ENCODE measurements at regions not wholly inside any gene's neighbourhood (a gene's known extent, or its start where the extent isn't known, plus 50 kb on each side); places are given as distances from the start of the nearest gene placed in this dataset.

DNA sequence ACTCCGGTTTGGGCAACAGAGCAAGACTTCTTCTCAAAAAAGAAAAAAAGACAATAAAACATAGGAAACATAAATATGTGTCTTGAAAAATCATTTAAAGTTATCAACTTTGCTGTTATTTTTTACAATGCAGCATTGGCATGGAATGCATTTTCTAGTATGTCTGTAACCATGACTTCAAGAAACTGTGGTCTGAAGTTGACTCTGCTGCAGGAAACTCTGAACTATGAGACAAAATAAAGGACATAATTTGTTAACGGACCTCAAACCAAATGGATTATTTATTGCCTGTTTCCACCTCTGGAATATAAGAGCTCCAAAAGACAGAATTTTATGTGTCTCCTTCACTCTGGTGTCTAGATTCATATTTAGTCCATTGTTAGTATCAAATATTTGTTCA lies 79.1 kb downstream of the TRIB2 start:
- no peak for ATAC-seq
- Mint-ChIP-seq H3K4me1 (no peaks in the 10 kb centered on the region), H3K4me3 (no peak overlapping the region), H3K36me3 (ENCODE audit: low read depth) (peaks cover 2% of the 10 kb centered on the region), H3K27me3 (no peaks in the 10 kb centered on the region), H3K27ac (no peak overlapping the region)
- DNase-seq = no peak
- no peaks in the 10 kb centered on the region for H3K9me3 ChIP-seq (ENCODE audit: control insufficient read depth, low read length, poor library complexity, severe bottlenecking)

DNA sequence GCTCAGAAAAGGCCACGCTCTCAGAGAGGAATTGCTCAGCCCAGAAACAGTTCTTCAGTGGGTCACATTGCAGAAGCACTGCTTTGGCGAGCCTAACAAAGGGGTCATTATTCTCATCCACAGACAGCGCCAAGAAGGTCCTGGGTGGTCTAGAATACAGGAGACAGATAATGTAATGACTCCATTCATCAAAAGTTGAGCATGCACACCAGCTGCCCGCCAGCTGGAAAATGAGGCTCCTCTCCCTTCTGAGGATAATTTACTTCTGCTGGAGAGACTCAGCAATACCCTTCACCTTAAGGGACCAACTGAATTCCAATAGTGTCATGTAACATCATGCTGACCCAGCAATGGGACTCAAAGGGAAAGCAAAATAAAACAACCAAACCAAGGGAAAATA lies 79.9 kb downstream of the TRIB2 start:
- Mint-ChIP-seq H3K27me3 (no peaks in the 10 kb centered on the region), H3K36me3 (ENCODE audit: low read depth) (peaks cover 2% of the 10 kb centered on the region)

DNA sequence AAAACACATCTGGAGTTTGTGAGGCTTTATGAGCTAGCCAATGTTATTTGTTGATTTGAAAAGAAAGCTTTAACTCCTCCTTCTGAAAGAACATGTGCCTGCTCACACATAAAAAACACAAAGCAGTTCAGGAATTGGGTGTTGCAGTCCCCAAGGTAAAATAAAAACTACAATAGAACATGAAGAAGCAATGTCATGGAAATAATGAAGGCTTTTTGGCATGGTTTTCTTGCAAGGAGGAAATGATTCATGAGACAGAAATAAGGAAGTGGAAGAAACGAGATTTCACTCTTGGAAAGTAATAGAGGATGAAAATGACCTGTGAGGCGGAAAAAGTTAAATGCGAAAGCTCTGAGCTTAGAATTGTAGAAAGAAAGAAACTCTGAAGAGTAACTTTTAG lies 81.1 kb downstream of the TRIB2 start:
- Mint-ChIP-seq H3K27ac (no peak overlapping the region), H3K4me1 (no peaks in the 10 kb centered on the region), H3K27me3 (no peaks in the 10 kb centered on the region), H3K36me3 (ENCODE audit: low read depth) (peaks cover 2% of the 10 kb centered on the region), H3K4me3 (no peak overlapping the region)
- H3K9me3 ChIP-seq (ENCODE audit: control insufficient read depth, low read length, poor library complexity, severe bottlenecking) = no peaks in the 10 kb centered on the region
- no peak for ATAC-seq
- DNase-seq = no peak

More for the DNA sequence above, 79.9 kb downstream of the TRIB2 start:
- Mint-ChIP-seq H3K27ac (no peak overlapping the region), H3K4me1 (no peaks in the 10 kb centered on the region), H3K4me3 (no peak overlapping the region)
- no peak for ATAC-seq
- no peaks in the 10 kb centered on the region for H3K9me3 ChIP-seq (ENCODE audit: control insufficient read depth, low read length, poor library complexity, severe bottlenecking)
- DNase-seq = no peak

DNA sequence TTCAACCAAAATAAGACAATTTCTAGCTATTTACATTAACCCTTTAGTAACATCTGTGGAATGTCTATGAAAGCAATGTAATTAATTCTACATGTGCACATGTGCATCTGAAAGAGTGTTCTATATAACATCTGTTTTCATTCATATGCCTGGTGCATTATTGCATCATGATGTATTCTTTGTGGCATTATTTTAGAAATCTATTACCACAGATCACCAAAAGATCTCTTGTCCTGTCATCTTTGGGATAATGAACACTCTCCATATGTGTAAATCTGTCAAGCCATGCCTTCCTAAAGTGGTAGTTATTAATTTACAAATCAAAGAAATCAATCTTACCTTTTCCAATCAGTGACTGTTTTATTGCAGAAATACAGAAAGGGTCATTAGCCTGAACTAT lies 86.9 kb downstream of the TRIB2 start:
- Mint-ChIP-seq H3K4me3 (no peak overlapping the region), H3K36me3 (ENCODE audit: low read depth) (no peaks in the 10 kb centered on the region), H3K27ac (no peak overlapping the region), H3K27me3 (no peaks in the 10 kb centered on the region), H3K4me1 (peaks cover 3% of the 10 kb centered on the region)
- DNase-seq (no peak), ATAC-seq (no peak)
- H3K9me3 ChIP-seq (ENCODE audit: control insufficient read depth, low read length, poor library complexity, severe bottlenecking) = no peaks in the 10 kb centered on the region

DNA sequence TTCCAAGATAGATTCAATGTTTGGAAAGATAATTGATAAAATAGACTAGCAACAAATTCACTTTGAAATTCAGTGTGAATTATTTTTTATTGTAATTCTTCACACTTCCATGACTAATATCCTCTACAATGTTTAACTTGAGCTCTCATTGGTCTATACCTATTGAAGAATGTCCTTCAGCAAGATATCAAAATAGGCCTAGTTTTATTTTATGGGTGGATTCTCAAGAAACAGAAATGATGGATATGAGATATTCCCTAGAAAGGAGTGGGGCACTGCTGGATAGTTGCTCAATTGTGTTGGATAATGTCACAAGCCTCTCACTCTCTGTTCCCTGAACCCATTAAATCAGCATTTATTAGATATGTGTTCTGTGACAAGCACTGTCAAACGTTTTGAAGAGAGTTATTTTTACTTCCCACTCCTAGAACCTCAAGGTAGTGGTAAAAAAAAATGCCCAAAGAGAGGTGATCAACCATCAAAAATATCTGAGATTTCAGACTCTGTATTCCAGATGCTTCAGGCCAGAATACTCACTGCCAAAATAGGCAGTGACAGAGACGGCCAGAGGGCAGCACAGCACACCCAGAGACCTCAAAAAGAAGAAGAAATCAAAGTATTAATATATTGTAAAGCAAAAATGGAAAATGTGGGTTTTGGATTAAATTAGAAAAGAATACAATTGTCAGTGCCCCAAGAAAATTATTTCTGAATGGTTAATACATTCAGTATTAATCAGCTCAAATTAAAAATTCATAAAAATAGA lies 87.5 kb downstream of the TRIB2 start:
- no peak overlapping the region for H3K4me3 Mint-ChIP-seq
- DNase-seq (no peak), ATAC-seq (no peak)
- H3K27ac Mint-ChIP-seq = no peak overlapping the region
- no peaks in the 10 kb centered on the region for H3K9me3 ChIP-seq (ENCODE audit: control insufficient read depth, low read length, poor library complexity, severe bottlenecking)
- H3K36me3 Mint-ChIP-seq (ENCODE audit: low read depth) = no peaks in the 10 kb centered on the region
- no peaks in the 10 kb centered on the region for H3K27me3 Mint-ChIP-seq
- peaks cover 3% of the 10 kb centered on the region for H3K4me1 Mint-ChIP-seq

DNA sequence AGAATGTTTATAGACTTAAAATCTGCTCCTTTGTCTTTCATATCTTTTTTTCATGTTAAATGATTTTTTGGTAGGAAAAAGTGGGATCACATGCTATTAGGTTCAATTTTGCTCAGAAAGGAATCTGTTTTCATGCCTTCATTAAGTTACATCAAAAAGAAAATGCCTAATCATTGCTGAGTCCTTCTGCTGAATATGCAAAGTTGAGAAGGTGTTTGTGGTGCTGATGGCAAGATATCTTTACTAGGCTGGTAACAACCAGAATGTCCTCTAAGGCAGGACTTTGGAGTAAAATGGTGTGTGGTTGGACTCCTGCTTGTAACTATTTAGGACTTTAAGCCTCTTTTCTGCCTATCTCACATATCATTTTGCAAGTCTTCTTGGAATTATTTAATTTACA lies 88.3 kb downstream of the TRIB2 start:
- Mint-ChIP-seq H3K4me3 (no peak overlapping the region), H3K27ac (no peak overlapping the region), H3K27me3 (peaks cover 5% of the 10 kb centered on the region), H3K4me1 (peaks cover 3% of the 10 kb centered on the region), H3K36me3 (ENCODE audit: low read depth) (no peaks in the 10 kb centered on the region)
- ATAC-seq = no peak
- DNase-seq = no peak
- H3K9me3 ChIP-seq (ENCODE audit: control insufficient read depth, low read length, poor library complexity, severe bottlenecking) = no peaks in the 10 kb centered on the region

DNA sequence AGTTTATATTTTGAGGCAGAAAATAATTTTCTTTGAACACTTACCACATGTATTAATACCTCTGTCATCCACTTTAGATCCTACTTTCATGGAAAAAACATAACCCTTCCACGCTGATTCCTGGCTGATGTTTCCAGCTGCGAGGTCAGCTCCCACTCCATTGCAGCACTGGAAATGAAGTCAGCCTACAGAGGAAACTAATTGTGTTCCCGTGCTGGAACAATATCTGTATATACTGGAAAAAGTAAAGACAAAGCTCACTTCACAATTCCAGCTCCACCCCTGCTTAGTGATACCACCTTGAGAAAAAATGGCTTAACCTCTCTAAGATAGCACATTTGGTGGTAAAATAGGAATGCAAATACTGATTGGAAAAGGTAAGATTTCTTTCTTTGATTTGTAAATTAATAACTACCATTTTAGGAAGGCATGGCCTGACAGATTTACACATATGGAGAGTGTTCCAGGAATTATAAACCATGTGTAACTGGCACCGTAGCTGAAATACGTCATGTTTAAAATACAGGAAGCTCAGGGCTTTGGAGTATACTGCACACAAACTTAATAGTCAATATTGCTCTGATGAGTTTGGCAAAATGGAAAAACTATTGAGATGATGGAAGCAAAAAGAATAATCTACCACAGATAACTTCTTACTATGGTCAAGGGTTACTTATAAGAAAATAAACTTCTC lies 90.0 kb downstream of the TRIB2 start:
- ATAC-seq (no peak), DNase-seq (no peak)
- Mint-ChIP-seq H3K36me3 (ENCODE audit: low read depth) (no peaks in the 10 kb centered on the region), H3K27me3 (peaks cover 5% of the 10 kb centered on the region), H3K4me1 (peaks cover 3% of the 10 kb centered on the region), H3K4me3 (no peak overlapping the region), H3K27ac (no peak overlapping the region)
- no peaks in the 10 kb centered on the region for H3K9me3 ChIP-seq (ENCODE audit: control insufficient read depth, low read length, poor library complexity, severe bottlenecking)

DNA sequence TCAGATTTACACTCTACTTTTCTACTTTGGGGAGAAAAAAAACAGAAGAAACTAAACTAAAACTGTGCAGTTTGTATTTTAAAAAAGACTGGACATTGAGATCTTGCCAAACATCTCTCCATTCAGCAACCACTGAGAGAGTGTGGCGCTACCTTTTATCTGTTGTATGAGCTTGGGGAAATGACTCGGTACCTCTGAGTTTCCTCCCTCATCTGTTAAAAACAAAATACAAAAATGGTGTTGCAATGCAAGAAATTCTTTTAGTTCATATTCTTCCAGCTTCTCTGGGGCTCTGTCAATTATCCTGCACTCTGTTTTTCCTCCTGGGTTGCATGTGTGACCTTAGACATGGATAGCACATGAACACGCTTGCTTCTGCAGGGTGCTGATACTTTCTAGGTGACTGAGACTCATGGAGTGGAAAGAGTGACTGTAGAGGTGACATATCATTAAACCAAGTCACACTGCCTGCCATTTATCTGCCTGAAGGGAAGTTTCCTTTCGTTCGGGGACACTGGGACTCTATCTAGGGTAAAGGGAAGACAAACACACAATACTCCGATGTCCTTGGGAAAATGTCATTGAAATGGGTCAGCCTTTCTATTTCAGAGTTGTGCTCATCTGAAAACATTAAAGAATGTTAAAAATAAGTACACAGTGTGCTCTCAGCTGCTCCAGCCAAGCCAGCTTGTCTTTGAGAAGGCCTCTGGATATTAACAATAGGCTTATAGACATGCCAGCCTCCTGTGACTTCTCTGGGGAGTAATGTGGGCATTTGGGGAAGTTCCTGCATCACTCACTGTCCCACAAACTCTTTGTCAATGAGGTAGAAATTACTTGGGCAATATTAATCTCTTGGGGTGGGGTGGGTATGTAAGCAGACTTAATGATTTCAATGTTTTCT lies 91.4 kb downstream of the TRIB2 start:
- DNase-seq (no peak), ATAC-seq (no peak)
- Mint-ChIP-seq H3K4me3 (no peak overlapping the region), H3K36me3 (ENCODE audit: low read depth) (no peaks in the 10 kb centered on the region), H3K27me3 (peaks cover 5% of the 10 kb centered on the region), H3K27ac (no peak overlapping the region), H3K4me1 (peaks cover 3% of the 10 kb centered on the region)
- no peaks in the 10 kb centered on the region for H3K9me3 ChIP-seq (ENCODE audit: control insufficient read depth, low read length, poor library complexity, severe bottlenecking)

DNA sequence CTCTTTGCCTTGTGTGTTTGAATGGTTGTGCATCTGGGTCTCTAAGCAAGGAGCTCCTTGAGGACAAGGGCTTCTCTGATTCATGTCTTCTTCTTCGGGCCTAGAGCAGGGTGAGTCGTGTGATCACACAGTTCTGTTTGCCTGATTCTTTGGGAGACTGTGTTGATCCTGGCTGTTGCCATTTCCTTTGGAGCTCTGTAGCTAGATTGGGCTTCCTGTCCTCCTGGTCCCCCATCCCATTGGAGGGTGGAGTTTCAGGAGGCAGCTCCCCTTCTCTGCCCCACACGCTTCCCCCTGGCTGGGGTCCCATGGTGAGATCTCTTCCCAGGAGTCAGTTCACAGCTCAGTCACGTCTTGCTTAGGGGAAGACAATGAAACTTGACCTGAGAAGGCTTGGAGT lies 92.8 kb downstream of the TRIB2 start:
- DNase-seq = no peak
- no peak overlapping the region for H3K4me3 Mint-ChIP-seq
- no peaks in the 10 kb centered on the region for H3K36me3 Mint-ChIP-seq (ENCODE audit: low read depth)
- H3K9me3 ChIP-seq (ENCODE audit: control insufficient read depth, low read length, poor library complexity, severe bottlenecking) = no peaks in the 10 kb centered on the region
- H3K4me1 Mint-ChIP-seq = peaks cover 3% of the 10 kb centered on the region
- ATAC-seq = no peak
- peaks cover 5% of the 10 kb centered on the region for H3K27me3 Mint-ChIP-seq
- no peak overlapping the region for H3K27ac Mint-ChIP-seq

DNA sequence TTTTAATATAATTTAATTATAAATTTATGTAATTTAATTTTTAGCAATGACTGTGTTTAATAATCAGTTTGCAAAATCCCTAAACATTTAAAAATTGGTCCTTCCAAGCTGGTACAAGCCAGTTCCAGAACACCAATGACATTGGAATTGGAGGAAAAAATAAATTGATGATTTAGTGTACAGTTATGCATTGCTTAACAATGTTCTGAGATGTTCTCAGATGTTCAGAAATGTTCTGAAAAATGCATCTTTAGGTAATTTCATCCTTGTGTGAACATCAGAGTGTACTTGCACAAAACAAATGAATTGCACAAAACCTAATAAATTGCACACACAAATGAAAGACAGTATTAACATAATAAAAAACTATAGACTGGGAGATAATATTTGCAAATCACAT lies 95.2 kb downstream of the TRIB2 start:
- H3K27ac Mint-ChIP-seq = no peak overlapping the region
- ATAC-seq = no peak
- peaks cover 12% of the 10 kb centered on the region for H3K4me1 Mint-ChIP-seq
- H3K27me3 Mint-ChIP-seq = peaks cover 5% of the 10 kb centered on the region
- no peak for DNase-seq
- no peaks in the 10 kb centered on the region for H3K9me3 ChIP-seq (ENCODE audit: control insufficient read depth, low read length, poor library complexity, severe bottlenecking)
- H3K4me3 Mint-ChIP-seq = no peak overlapping the region
- no peaks in the 10 kb centered on the region for H3K36me3 Mint-ChIP-seq (ENCODE audit: low read depth)

DNA sequence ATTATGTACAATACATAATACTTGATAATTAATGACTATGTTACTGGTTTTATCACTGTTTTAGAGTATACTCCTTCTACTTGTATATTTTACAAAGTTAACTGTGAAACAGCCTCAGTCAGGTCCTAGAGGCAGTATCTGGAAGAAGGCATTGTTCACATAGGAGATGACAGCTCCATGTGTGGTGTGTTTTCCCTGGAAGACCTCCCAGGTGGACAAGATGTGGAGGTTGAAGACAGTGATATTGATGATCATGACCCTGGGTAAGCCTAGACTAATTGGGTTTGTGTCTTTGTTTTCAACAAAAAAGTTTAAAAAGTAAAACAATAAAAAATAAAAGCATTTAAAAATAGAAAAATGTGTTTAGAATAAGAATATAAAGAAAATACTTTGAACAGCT lies 96.4 kb downstream of the TRIB2 start:
- Mint-ChIP-seq H3K36me3 (ENCODE audit: low read depth) (no peaks in the 10 kb centered on the region), H3K4me1 (peaks cover 22% of the 10 kb centered on the region), H3K4me3 (no peak overlapping the region), H3K27ac (no peak overlapping the region), H3K27me3 (peaks cover 5% of the 10 kb centered on the region)
- ATAC-seq (no peak), DNase-seq (no peak)
- no peaks in the 10 kb centered on the region for H3K9me3 ChIP-seq (ENCODE audit: control insufficient read depth, low read length, poor library complexity, severe bottlenecking)

DNA sequence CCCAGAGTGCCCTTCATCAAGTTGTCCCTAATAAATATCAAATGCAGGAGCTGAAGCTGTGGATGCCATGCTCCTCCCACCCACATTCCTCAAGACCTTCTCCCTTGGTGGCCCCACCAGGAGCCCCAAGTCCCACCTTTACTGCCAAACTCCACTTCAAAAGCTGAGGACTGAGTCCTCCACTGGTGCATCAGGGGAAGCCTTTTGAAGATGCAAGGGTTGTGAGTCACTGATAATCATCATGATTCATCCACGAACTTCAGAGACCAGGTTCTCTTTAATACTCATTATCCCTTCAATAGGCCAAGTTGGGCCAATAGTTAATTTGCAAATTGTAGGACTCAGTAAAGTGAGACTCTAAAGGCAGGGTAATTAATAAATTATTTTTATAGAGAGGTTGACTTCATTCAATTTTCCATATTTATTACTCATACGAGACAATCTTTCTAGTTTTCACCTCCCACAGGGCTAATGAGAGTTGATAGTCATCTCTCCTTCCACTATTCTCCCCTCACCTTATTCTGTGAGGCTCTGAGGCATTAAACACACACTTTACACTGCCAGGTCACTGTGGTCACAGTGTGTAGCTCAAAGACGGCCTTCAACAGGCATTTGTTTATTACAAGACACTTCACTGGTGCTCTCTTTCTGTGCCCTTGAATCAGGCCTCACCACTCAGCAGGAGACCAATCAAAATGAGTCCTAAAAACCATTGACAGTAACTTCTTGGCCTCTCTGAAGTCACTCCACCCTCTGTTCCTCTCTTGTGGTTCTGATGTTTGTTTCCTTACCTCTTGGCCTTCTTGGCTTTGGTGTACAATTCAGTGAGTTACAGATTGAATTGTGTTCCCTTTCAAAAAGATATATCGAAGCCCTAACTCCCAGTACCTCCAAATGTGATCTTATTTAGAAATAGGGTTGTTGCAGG lies 99.9 kb downstream of the TRIB2 start:
- peak; percentile 48 for ATAC-seq
- H3K27me3 Mint-ChIP-seq = no peaks in the 10 kb centered on the region
- no peaks in the 10 kb centered on the region for H3K36me3 Mint-ChIP-seq (ENCODE audit: low read depth)
- no peaks in the 10 kb centered on the region for H3K9me3 ChIP-seq (ENCODE audit: control insufficient read depth, low read length, poor library complexity, severe bottlenecking)
- peak overlapping the region; percentile 43 for H3K4me3 Mint-ChIP-seq
- DNase-seq = no peak
- H3K27ac Mint-ChIP-seq = peak overlapping the region; percentile 51
- peaks cover 39% of the 10 kb centered on the region for H3K4me1 Mint-ChIP-seq
